ENCODE measurements at regions not wholly inside any gene's neighbourhood (a gene's known extent, or its start where the extent isn't known, plus 50 kb on each side); places are given as distances from the start of the nearest gene placed in this dataset.

- peaks cover 9% of the 10 kb centered on the region for H3K9me3 Mint-ChIP-seq (ENCODE audit: unreplicated experiment)
- H3K4me3 ChIP-seq (ENCODE audit: low read depth, low read length): no peak overlapping the region
- intact Hi-C loops (cut with micrococcal nuclease; ENCODE audit: unreplicated experiment): loop anchor here (5.0 kb wide), 1 partner anchor 57 kb away; no protein-coding TSS in a partner anchor
- CTCF ChIA-PET: no interaction called here
- peaks cover 22% of the 10 kb centered on the region for H3K4me1 Mint-ChIP-seq (ENCODE audit: low read depth, unreplicated experiment)
- no TSS peak for BruUV-seq (replicated peaks)
- no peaks in the 10 kb centered on the region for H3K27me3 Mint-ChIP-seq (ENCODE audit: insufficient read depth, unreplicated experiment)
- no peaks in the 10 kb centered on the region for H3K27me3 ChIP-seq (replicated peaks; ENCODE audit: control insufficient read depth, insufficient read depth, low read length)
- TF ChIP-seq, protein P1, sequence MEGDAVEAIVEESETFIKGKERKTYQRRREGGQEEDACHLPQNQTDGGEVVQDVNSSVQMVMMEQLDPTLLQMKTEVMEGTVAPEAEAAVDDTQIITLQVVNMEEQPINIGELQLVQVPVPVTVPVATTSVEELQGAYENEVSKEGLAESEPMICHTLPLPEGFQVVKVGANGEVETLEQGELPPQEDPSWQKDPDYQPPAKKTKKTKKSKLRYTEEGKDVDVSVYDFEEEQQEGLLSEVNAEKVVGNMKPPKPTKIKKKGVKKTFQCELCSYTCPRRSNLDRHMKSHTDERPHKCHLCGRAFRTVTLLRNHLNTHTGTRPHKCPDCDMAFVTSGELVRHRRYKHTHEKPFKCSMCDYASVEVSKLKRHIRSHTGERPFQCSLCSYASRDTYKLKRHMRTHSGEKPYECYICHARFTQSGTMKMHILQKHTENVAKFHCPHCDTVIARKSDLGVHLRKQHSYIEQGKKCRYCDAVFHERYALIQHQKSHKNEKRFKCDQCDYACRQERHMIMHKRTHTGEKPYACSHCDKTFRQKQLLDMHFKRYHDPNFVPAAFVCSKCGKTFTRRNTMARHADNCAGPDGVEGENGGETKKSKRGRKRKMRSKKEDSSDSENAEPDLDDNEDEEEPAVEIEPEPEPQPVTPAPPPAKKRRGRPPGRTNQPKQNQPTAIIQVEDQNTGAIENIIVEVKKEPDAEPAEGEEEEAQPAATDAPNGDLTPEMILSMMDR (IDR thresholded peaks at IDR 0.05; ENCODE audit: insufficient read depth in 1 of 2, low read depth in 1 of 2, low read length in 1 of 2, severe bottlenecking in 1 of 2, unreplicated experiment in 1 of 2): no peak
- H3K4me1 ChIP-seq: peaks cover 25% of the 10 kb centered on the region
- no peaks in the 10 kb centered on the region for H3K36me3 ChIP-seq (ENCODE audit: control insufficient read depth, insufficient read depth, low read length)
- POLR2A ChIA-PET: no interaction called here
- no peaks in the 10 kb centered on the region for H3K36me3 Mint-ChIP-seq (ENCODE audit: insufficient read depth, unreplicated experiment)
- H3K9me3 ChIP-seq: no peaks in the 10 kb centered on the region; the same call in 1 of the 2 replicates
- H3K4me3 Mint-ChIP-seq (ENCODE audit: unreplicated experiment): no peak overlapping the region
- no peak for DNase-seq
- no peak overlapping the region for H3K27ac Mint-ChIP-seq (ENCODE audit: unreplicated experiment)
These were observed 113.6 kb upstream of the AVPR1A start for GRCh38 chr12:63264629-63265028.

GRCh38 chr12:63250486-63250885, 99.5 kb upstream of the AVPR1A start:
- intact Hi-C loops (cut with micrococcal nuclease; ENCODE audit: unreplicated experiment): no loop called here
- Histone ChIP-seq H3K4me3 (ENCODE audit: low read depth, low read length) (no peak overlapping the region), H3K9me3 (no peaks in the 10 kb centered on the region), H3K4me1 (no peaks in the 10 kb centered on the region), H3K36me3 (ENCODE audit: control insufficient read depth, insufficient read depth, low read length) (no peaks in the 10 kb centered on the region), H3K27me3 (replicated peaks; ENCODE audit: control insufficient read depth, insufficient read depth, low read length) (no peaks in the 10 kb centered on the region)
- H3K27me3 Mint-ChIP-seq (ENCODE audit: insufficient read depth, unreplicated experiment): no peaks in the 10 kb centered on the region
- no peaks in the 10 kb centered on the region for H3K36me3 Mint-ChIP-seq (ENCODE audit: insufficient read depth, unreplicated experiment)
- DNase-seq: no peak
- BruUV-seq (replicated peaks): no TSS peak
- no peaks in the 10 kb centered on the region for H3K4me1 Mint-ChIP-seq (ENCODE audit: low read depth, unreplicated experiment)
- ChIA-PET POLR2A (no interaction called here), CTCF (no interaction called here)
- H3K27ac Mint-ChIP-seq (ENCODE audit: unreplicated experiment): no peak overlapping the region
- peaks cover 12% of the 10 kb centered on the region for H3K9me3 Mint-ChIP-seq (ENCODE audit: unreplicated experiment)
- H3K4me3 Mint-ChIP-seq (ENCODE audit: unreplicated experiment): no peak overlapping the region
- TF ChIP-seq, protein P1 (IDR thresholded peaks at IDR 0.05; ENCODE audit: insufficient read depth in 1 of 2, low read depth in 1 of 2, low read length in 1 of 2, severe bottlenecking in 1 of 2, unreplicated experiment in 1 of 2): no peak

GRCh38 chr12:63238892-63239291, 87.9 kb upstream of the AVPR1A start:
- no peaks in the 10 kb centered on the region for H3K27me3 ChIP-seq (replicated peaks; ENCODE audit: control insufficient read depth, insufficient read depth, low read length)
- Mint-ChIP-seq H3K9me3 (ENCODE audit: unreplicated experiment) (peaks cover 14% of the 10 kb centered on the region), H3K4me3 (ENCODE audit: unreplicated experiment) (no peak overlapping the region), H3K36me3 (ENCODE audit: insufficient read depth, unreplicated experiment) (no peaks in the 10 kb centered on the region), H3K4me1 (ENCODE audit: low read depth, unreplicated experiment) (peaks cover 5% of the 10 kb centered on the region), H3K27me3 (ENCODE audit: insufficient read depth, unreplicated experiment) (no peaks in the 10 kb centered on the region), H3K27ac (ENCODE audit: unreplicated experiment) (no peak overlapping the region)
- TF ChIP-seq, protein P1 (IDR thresholded peaks at IDR 0.05; ENCODE audit: insufficient read depth in 1 of 2, low read depth in 1 of 2, low read length in 1 of 2, severe bottlenecking in 1 of 2, unreplicated experiment in 1 of 2): no peak
- CTCF ChIA-PET: no interaction called here
- no TSS peak for BruUV-seq (replicated peaks)
- intact Hi-C loops (cut with micrococcal nuclease; ENCODE audit: unreplicated experiment): no loop called here
- POLR2A ChIA-PET: no interaction called here
- peaks cover 15% of the 10 kb centered on the region for H3K9me3 ChIP-seq
- no peak overlapping the region for H3K4me3 ChIP-seq (ENCODE audit: low read depth, low read length)
- peaks cover 6% of the 10 kb centered on the region; the same call in 1 of the 2 replicates for H3K4me1 ChIP-seq
- H3K36me3 ChIP-seq (ENCODE audit: control insufficient read depth, insufficient read depth, low read length): no peaks in the 10 kb centered on the region
- no peak for DNase-seq

Data from Caco-2 (cell line).